ENCODE measurements at regions not wholly inside any gene's neighbourhood (a gene's known extent, or its start where the extent isn't known, plus 50 kb on each side); places are given as distances from the start of the nearest gene placed in this dataset.

DNA sequence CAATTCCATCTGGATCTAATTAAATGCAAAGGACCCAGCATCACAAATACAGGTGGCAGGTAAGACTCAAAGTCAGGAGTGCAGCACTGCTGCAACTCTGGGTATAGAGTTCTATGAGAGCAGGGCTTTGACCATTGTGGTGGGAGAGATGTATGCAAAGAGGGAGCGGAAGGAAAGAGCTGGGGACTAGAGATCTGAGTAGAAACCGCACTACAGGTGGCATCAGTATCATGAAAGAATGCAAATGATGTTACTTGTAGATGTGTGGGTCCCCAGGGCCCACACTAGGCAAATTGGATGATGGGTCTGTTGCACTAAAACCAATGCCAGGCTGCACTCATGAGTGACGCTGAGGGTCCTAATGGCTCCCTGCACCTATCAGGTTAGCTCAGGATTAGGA lies 287.1 kb upstream of the ASIC2 start:
- Histone ChIP-seq H4K20me1 (replicated peaks; ENCODE audit: control insufficient read depth, extremely low read depth, insufficient read depth, low read length) (no peaks in the 10 kb centered on the region), H3K27ac (ENCODE audit: insufficient read depth, low read depth, low read length) (no peak overlapping the region), H3K27me3 (ENCODE audit: control insufficient read depth in 2 of 2, insufficient read depth in 2 of 2, low read length in 2 of 2) (no peaks in the 10 kb centered on the region), H3K36me3 (ENCODE audit: control insufficient read depth in 2 of 2, extremely low read depth in 1 of 2, insufficient read depth in 2 of 2, low read length in 2 of 2) (no peaks in the 10 kb centered on the region), H3K4me2 (ENCODE audit: insufficient read depth, low read length) (no peak overlapping the region), H3K79me2 (ENCODE audit: control insufficient read depth, insufficient read depth, low read length) (no peaks in the 10 kb centered on the region), H3K9me3 (replicated peaks; ENCODE audit: control insufficient read depth, insufficient read depth, low read length) (peaks cover 4% of the 10 kb centered on the region), H2AFZ (ENCODE audit: low read depth, low read length) (no peak overlapping the region), H3K4me1 (ENCODE audit: control insufficient read depth, extremely low read depth, insufficient read depth, low read length) (no peaks in the 10 kb centered on the region), H3K4me3 (replicated peaks in 1 of 3; ENCODE audit: insufficient read depth in 1 of 3, low read depth in 1 of 3, low read length in 3 of 3) (no peak overlapping the region), H3K9me1 (replicated peaks; ENCODE audit: control insufficient read depth, extremely low read depth, insufficient read depth, low read length) (no peaks in the 10 kb centered on the region), H3K9ac (replicated peaks; ENCODE audit: extremely low read depth, insufficient read depth, low read length) (no peak overlapping the region)
- TF ChIP-seq FOS (IDR thresholded peaks at IDR 0.05; ENCODE audit: borderline replicate concordance, insufficient read depth, low read length) (no peak), POLR2A (IDR thresholded peaks at IDR 0.05; ENCODE audit: low read depth, low read length) (no peak), POLR2AphosphoS5 (IDR thresholded peaks at IDR 0.05; ENCODE audit: insufficient read depth, low read depth, low read length) (no peak), MYC (IDR thresholded peaks at IDR 0.05; ENCODE audit: low read depth, low read length) (no peak), EZH2 (IDR thresholded peaks at IDR 0.05; ENCODE audit: borderline replicate concordance, low read depth, low read length, severe bottlenecking) (no peak), GATA2 (IDR thresholded peaks at IDR 0.05; ENCODE audit: insufficient read depth, insufficient read length, low read depth, low read length) (no peak), JUN (IDR thresholded peaks at IDR 0.05; ENCODE audit: borderline replicate concordance, insufficient read depth, insufficient read length, low read depth) (no peak)
- TF ChIP-seq, protein P1, sequence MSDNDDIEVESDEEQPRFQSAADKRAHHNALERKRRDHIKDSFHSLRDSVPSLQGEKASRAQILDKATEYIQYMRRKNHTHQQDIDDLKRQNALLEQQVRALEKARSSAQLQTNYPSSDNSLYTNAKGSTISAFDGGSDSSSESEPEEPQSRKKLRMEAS (IDR thresholded peaks at IDR 0.05; ENCODE audit: insufficient read depth, insufficient read length), result no peak
- TF ChIP-seq, protein P2, sequence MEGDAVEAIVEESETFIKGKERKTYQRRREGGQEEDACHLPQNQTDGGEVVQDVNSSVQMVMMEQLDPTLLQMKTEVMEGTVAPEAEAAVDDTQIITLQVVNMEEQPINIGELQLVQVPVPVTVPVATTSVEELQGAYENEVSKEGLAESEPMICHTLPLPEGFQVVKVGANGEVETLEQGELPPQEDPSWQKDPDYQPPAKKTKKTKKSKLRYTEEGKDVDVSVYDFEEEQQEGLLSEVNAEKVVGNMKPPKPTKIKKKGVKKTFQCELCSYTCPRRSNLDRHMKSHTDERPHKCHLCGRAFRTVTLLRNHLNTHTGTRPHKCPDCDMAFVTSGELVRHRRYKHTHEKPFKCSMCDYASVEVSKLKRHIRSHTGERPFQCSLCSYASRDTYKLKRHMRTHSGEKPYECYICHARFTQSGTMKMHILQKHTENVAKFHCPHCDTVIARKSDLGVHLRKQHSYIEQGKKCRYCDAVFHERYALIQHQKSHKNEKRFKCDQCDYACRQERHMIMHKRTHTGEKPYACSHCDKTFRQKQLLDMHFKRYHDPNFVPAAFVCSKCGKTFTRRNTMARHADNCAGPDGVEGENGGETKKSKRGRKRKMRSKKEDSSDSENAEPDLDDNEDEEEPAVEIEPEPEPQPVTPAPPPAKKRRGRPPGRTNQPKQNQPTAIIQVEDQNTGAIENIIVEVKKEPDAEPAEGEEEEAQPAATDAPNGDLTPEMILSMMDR (IDR thresholded peaks at IDR 0.05; ENCODE audit: extremely low read depth in 1 of 2, insufficient read depth in 1 of 2, low read depth in 1 of 2, low read length in 2 of 2), result no peak
- intact Hi-C loops (cut with micrococcal nuclease) (no loop called here), dilution Hi-C loops (cut with MboI; ENCODE audit: extremely low pct_ligation_motif_present, low sequenced_read_pairs) (no loop called here)
- DNase-seq (ENCODE audit: low read depth, low spot score) (no peak), FAIRE-seq (no peak)
- no TSS peak for BruUV-seq (replicated peaks)
- CTCF ChIA-PET, result no interaction called here
- POLR2A ChIA-PET, result no interaction called here

Measured in endothelial cell of umbilical vein (primary cell).